ENCODE measurements at regions not wholly inside any gene's neighbourhood (a gene's known extent, or its start where the extent isn't known, plus 50 kb on each side); places are given as distances from the start of the nearest gene placed in this dataset.
"Not testable (repeated sequence)": the region's sequence is repeated elsewhere in the genome, so short reads cannot be mapped to it uniquely, and the experiment has no call there.

- TF ChIP-seq HDAC2 (CRISPR knock-in tag; IDR thresholded peaks at IDR 0.05); MYC (CRISPR knock-in tag; IDR thresholded peaks at IDR 0.05; ENCODE audit: borderline replicate concordance); IRF2 (CRISPR knock-in tag; IDR thresholded peaks at IDR 0.05); CTCF (CRISPR knock-in tag; IDR thresholded peaks at IDR 0.05); ZNF343 (CRISPR knock-in tag; IDR thresholded peaks at IDR 0.05); JUN (CRISPR knock-in tag; IDR thresholded peaks at IDR 0.05); E2F1 (CRISPR knock-in tag; IDR thresholded peaks at IDR 0.05): not testable (repeated sequence)
These were observed 78.2 kb upstream of the KDM7A start for GRCh38 chr7:140254976-140255375.

All from HepG2 (cell line).